ENCODE measurements at regions not wholly inside any gene's neighbourhood (a gene's known extent, or its start where the extent isn't known, plus 50 kb on each side); places are given as distances from the start of the nearest gene placed in this dataset.

DNA sequence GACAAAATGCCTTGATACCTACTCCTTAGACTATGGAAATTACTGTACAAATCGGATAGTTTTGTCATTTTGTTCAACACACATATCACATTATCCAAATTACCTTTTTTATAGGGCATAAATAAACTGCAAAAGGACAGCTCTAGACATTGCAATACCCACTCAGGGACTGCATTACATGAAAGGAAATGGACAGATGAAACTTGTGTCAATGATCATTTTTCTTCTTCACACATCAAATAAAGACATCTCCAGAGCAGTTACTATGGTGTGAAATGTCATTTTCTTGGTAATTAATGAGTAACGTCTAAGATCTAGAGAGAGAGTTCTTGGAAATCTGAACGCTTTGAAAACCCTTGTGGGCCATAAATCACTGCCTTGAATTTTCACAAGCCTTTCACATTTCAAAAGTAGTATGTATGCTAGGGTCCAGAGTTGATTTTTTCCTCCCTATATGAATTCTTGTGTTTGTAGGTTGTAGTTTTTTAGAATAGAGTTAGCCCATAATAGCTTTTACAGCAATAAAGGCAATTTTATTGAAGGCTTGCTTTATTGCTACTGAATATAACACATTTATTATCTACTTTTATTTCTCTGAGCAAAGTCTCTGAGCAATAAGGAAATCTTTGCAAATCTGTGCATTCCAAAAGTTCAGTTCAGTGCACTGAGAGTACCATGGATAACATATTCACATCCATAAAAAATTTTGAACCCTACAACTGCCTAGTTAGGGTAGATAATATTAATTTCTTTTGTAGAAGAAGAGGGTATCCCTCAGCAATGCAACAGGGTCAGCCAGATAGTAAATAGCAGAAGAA, 358.0 kb upstream of the PCSK5 start:
- no peaks in the 10 kb centered on the region for H3K27me3 ChIP-seq (ENCODE audit: insufficient read depth, low read depth, severe bottlenecking)
- DNase-seq = no peak
- no peak overlapping the region for H3K27ac ChIP-seq
- TF ChIP-seq, protein P1, sequence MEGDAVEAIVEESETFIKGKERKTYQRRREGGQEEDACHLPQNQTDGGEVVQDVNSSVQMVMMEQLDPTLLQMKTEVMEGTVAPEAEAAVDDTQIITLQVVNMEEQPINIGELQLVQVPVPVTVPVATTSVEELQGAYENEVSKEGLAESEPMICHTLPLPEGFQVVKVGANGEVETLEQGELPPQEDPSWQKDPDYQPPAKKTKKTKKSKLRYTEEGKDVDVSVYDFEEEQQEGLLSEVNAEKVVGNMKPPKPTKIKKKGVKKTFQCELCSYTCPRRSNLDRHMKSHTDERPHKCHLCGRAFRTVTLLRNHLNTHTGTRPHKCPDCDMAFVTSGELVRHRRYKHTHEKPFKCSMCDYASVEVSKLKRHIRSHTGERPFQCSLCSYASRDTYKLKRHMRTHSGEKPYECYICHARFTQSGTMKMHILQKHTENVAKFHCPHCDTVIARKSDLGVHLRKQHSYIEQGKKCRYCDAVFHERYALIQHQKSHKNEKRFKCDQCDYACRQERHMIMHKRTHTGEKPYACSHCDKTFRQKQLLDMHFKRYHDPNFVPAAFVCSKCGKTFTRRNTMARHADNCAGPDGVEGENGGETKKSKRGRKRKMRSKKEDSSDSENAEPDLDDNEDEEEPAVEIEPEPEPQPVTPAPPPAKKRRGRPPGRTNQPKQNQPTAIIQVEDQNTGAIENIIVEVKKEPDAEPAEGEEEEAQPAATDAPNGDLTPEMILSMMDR (IDR thresholded peaks at IDR 0.05; ENCODE audit: low read depth, low read length) = no peak
- H3K4me3 ChIP-seq (ENCODE audit: low read depth, low read length) = no peak overlapping the region
- no peaks in the 10 kb centered on the region for H3K9me3 ChIP-seq (ENCODE audit: severe bottlenecking)
- H3K36me3 ChIP-seq = no peaks in the 10 kb centered on the region

DNA sequence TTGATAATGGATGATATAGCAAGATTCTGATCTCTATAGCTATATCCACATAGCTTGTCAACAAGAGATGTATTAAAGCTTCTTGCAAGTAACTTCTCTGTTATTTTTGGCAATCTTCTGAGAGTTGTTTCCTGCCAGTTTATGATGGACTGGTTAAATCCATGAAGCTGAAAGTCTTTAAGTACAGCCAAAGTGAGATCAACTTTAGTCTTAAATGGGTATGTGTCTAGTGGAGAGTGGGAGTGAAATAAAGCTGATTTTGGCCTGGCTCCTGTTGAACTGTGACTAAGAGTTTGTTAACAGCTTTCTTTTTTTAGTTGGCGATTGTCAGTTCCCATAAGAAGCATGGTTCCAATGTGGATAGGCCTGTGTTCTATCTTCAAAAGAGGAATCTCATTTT, 350.9 kb upstream of the PCSK5 start:
- Histone ChIP-seq H3K27me3 (ENCODE audit: insufficient read depth, low read depth, severe bottlenecking) (no peaks in the 10 kb centered on the region), H3K9me3 (ENCODE audit: severe bottlenecking) (no peaks in the 10 kb centered on the region)

DNA sequence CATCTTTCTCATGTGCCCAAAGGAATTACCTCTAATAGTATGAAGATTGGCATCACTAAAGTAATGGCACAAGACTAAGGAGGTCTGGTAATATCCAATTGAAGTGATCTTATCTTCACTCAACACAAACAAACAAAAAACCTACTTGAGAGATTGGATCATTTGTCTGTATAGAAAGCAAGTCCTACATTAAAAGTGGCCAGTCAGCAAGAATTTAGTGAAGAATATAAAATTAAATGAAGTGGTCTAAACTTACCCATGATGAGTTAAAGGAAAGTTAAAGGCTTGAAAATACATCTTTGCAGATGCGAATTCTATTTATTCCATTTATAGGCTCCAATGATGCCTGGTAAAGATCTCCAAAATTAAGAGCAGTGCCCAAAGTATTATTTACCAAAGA, 350.3 kb upstream of the PCSK5 start:
- TF ChIP-seq, protein P1 (IDR thresholded peaks at IDR 0.05; ENCODE audit: low read depth, low read length) = no peak
- Histone ChIP-seq H3K9me3 (ENCODE audit: severe bottlenecking) (no peaks in the 10 kb centered on the region), H3K27ac (no peak overlapping the region), H3K4me3 (ENCODE audit: low read depth, low read length) (no peak overlapping the region), H3K36me3 (no peaks in the 10 kb centered on the region), H3K27me3 (ENCODE audit: insufficient read depth, low read depth, severe bottlenecking) (no peaks in the 10 kb centered on the region)
- no peak for DNase-seq

More for the DNA sequence above, 350.9 kb upstream of the PCSK5 start:
- Histone ChIP-seq H3K36me3 (no peaks in the 10 kb centered on the region), H3K27ac (no peak overlapping the region), H3K4me3 (ENCODE audit: low read depth, low read length) (no peak overlapping the region)
- TF ChIP-seq, protein P1 (IDR thresholded peaks at IDR 0.05; ENCODE audit: low read depth, low read length) = no peak
- no peak for DNase-seq

DNA sequence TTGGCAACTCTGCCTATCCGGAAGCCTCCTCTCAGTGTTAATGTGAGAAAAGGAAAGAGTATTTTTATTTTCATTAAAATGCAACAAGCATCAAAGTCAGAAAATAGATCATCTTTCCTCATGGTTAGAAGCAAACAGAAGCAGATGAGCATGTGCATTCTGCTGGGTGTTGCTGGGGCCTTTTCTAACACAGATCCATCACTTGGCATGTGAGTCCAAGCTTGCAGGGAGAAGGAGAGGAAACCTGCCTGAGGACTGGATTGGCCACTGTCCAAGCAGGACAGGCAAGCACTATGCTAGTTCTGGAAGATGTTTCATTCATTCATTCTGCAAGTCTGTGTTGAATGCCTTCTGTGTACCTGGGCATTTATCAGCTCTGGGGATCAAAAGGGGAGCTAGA, 348.7 kb upstream of the PCSK5 start:
- no peak overlapping the region for H3K4me3 ChIP-seq (ENCODE audit: low read depth, low read length)
- TF ChIP-seq, protein P1 (IDR thresholded peaks at IDR 0.05; ENCODE audit: low read depth, low read length) = no peak
- no peaks in the 10 kb centered on the region for H3K9me3 ChIP-seq (ENCODE audit: severe bottlenecking)
- H3K36me3 ChIP-seq = no peaks in the 10 kb centered on the region
- H3K27ac ChIP-seq = no peak overlapping the region
- no peak for DNase-seq
- no peaks in the 10 kb centered on the region for H3K27me3 ChIP-seq (ENCODE audit: insufficient read depth, low read depth, severe bottlenecking)

DNA sequence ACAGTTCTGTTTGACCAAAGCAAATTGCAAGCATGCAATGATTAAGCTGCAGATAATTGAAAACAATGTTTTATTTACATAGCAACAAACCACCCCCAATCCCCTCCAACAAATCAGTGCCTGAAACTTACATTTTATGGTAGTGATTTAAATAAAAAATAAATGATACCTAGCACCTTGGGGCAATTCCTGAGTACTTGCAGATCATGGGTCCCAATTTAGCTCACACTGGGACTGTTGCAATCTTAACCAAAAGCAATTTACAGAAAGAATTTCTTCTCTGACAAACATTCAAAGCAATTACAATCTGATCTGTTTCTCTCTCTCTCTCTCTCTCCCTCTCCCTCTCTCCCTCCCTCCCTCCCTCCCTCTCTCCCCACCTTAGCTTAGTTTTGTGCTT, 345.7 kb upstream of the PCSK5 start:
- TF ChIP-seq, protein P1 (IDR thresholded peaks at IDR 0.05; ENCODE audit: low read depth, low read length) = no peak
- no peak overlapping the region for H3K4me3 ChIP-seq (ENCODE audit: low read depth, low read length)
- no peak for DNase-seq
- H3K27me3 ChIP-seq (ENCODE audit: insufficient read depth, low read depth, severe bottlenecking) = no peaks in the 10 kb centered on the region
- no peak overlapping the region for H3K27ac ChIP-seq
- no peaks in the 10 kb centered on the region for H3K36me3 ChIP-seq
- no peaks in the 10 kb centered on the region for H3K9me3 ChIP-seq (ENCODE audit: severe bottlenecking)

DNA sequence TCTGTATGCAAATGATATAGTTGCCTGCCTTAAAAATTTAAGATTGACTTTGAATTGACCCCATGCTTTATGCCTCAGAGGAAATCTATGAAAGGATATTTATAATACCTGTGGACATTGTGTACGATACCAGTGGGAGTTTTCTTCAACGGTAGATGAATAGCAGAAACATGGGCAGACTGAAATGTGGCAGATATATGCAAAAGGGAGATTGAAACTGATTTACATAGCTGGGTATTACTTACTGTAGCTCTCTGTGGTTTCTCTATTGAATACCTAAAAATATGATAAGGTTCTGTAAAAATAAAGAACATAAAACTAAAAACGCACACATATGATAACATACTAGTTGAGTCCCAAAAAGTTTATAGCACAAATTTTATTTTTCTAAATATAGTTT, 345.2 kb upstream of the PCSK5 start:
- no peak for DNase-seq
- no peaks in the 10 kb centered on the region for H3K27me3 ChIP-seq (ENCODE audit: insufficient read depth, low read depth, severe bottlenecking)
- no peaks in the 10 kb centered on the region for H3K36me3 ChIP-seq
- no peak overlapping the region for H3K27ac ChIP-seq
- no peak overlapping the region for H3K4me3 ChIP-seq (ENCODE audit: low read depth, low read length)
- TF ChIP-seq, protein P1 (IDR thresholded peaks at IDR 0.05; ENCODE audit: low read depth, low read length) = no peak
- H3K9me3 ChIP-seq (ENCODE audit: severe bottlenecking) = no peaks in the 10 kb centered on the region
